Psoas muscle (tissue), 7 donors: ENCODE measurements at regions not wholly inside any gene's neighbourhood (a gene's known extent, or its start where the extent isn't known, plus 50 kb on each side); places are given as distances from the start of the nearest gene placed in this dataset.

ENCODE experiments used
- ATAC-seq, 4 donors: fragments of 200-7000 bp; cut with Tn5 transposase; one replicate each; pipeline ENCODE4 v1.9.1; 2020; ENCODE audit warnings: moderate library complexity in 3 of 4, mild to moderate bottlenecking in 2 of 4
- DNase-seq, 2 donors: peaks; one replicate each; pipeline ENCODE4 v3.0.0-alpha.2; 2020
- H3K27ac ChIP-seq: fragments of 200-600 bp; one replicate; pipeline ENCODE4 v1.8.0; 2022
- H3K27me3 ChIP-seq, 3 donors: fragments of 200-600 bp in 1 of 3; one replicate each; pipeline versions ENCODE4 v1.6.1 to v1.8.0; 2013 to 2022; ENCODE audit warnings: low read length in 2 of 3, mild to moderate bottlenecking in 2 of 3, moderate library complexity in 1 of 3; ENCODE audit not compliant: insufficient read depth in 3 of 3
- H3K36me3 ChIP-seq, 2 donors: fragments of 200-600 bp in 1 of 2; one replicate each; pipeline versions ENCODE4 v1.6.1 to v1.8.0; 2013 to 2022; ENCODE audit warnings: low read depth in 1 of 2, mild to moderate bottlenecking in 1 of 2, moderate library complexity in 1 of 2; ENCODE audit not compliant: insufficient read depth in 1 of 2
- H3K4me1 ChIP-seq: fragments of 200-600 bp; one replicate; pipeline ENCODE4 v1.8.0; 2022
- H3K4me3 ChIP-seq: fragments of 200-600 bp; one replicate; pipeline ENCODE4 v1.8.0; 2022; ENCODE audit warnings: mild to moderate bottlenecking
- H3K9me3 ChIP-seq: fragments of 200-600 bp; one replicate; pipeline ENCODE4 v1.8.0; 2022
- WGBS, 3 donors: extraction: QIAGEN DNeasy Blood & Tissue Kit; methylation state at CpG; one replicate each; pipeline versions ENCODE4 v1.1.6 to v1.1.7; 2013; 5-methylcytosine and 5-hydroxymethylcytosine counted together
- intact Hi-C, 2 donors: fragments of 100-400 bp; cut with DNase I; formaldehyde crosslinking; loops; one replicate each; pipeline versions ENCODE4 v1.11.0 to v1.14.2; 2022
- TF ChIP-seq, protein P1 (sequence below): fragments of 200-600 bp; IDR thresholded peaks from one replicate; pipeline ENCODE4 v1.8.0; 2022; ENCODE audit warnings: antibody characterized with exemption
- donor health status: healthy with polysubstance abuse.
- donor health status: DM: no; HTN: no; CAD: no; lungs with moderate emphysema.
- donor health status: Bipolar disorder and iron deficiency.
- donor health status: healthy.
- donor health status: DM: yes; HTN: yes; CAD: no.
- donor health status: DM: no; HTN: no; CAD: no.
- donor health status: DM: yes; HTN: yes; CAD: no.

DNA sequence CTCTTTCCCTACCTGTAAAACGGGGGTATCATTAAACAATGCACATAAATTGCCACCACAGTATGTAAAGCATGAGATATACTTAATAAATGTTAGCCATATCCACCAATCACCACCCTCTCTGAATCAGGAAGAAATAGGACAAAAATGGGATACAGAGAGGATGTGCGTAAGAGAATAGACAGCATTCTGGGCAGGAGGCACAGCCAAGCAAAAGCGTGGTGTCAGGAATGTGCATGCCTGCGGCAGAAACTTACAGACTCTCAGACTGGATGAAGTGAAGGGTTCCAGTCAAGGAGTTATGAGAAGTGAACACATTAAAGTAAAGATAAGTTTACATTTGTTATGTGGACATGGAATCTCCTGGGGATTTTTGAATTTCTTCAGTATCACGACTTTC lies 121.7 kb upstream of the MDM1 start:
- TF ChIP-seq, protein P1, sequence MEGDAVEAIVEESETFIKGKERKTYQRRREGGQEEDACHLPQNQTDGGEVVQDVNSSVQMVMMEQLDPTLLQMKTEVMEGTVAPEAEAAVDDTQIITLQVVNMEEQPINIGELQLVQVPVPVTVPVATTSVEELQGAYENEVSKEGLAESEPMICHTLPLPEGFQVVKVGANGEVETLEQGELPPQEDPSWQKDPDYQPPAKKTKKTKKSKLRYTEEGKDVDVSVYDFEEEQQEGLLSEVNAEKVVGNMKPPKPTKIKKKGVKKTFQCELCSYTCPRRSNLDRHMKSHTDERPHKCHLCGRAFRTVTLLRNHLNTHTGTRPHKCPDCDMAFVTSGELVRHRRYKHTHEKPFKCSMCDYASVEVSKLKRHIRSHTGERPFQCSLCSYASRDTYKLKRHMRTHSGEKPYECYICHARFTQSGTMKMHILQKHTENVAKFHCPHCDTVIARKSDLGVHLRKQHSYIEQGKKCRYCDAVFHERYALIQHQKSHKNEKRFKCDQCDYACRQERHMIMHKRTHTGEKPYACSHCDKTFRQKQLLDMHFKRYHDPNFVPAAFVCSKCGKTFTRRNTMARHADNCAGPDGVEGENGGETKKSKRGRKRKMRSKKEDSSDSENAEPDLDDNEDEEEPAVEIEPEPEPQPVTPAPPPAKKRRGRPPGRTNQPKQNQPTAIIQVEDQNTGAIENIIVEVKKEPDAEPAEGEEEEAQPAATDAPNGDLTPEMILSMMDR = no peak
- H3K36me3 ChIP-seq = no peaks in the 10 kb centered on the region
- intact Hi-C loops = no loop called here
- DNase-seq (no peak), ATAC-seq (no peak)
- no peak overlapping the region for H3K4me3 ChIP-seq
- no peak overlapping the region for H3K27ac ChIP-seq
- H3K9me3 ChIP-seq = no peaks in the 10 kb centered on the region
- peaks cover 27% of the 10 kb centered on the region for H3K4me1 ChIP-seq
- 70 to 79% (median 75%) methylated on average over 5 of the region's 5 CpGs for WGBS, 3 donors
- no peaks in the 10 kb centered on the region for H3K27me3 ChIP-seq

DNA sequence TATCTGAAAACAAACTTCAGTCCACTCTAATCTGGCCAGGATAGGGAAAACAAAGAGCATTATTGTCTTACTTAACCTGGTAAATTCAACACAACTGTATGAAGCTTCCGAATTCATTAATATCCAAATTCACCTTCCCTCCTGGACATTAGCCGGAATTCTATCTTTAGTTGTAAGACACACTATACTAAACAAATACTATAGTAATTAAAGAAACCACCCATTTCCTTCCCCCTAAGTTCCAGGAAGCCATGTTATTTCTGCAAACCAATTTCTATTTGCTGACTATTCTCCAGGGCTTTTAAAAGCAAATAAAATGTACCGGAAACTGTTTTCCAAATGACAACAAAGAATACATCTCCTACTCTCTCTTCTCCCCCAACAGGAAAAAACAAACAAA lies 122.7 kb upstream of the MDM1 start:
- intact Hi-C loops = no loop called here
- DNase-seq (no peak), ATAC-seq (no peak)
- Histone ChIP-seq H3K4me3 (no peak overlapping the region), H3K27me3 (no peaks in the 10 kb centered on the region), H3K27ac (no peak overlapping the region), H3K4me1 (peaks cover 27% of the 10 kb centered on the region), H3K36me3 (no peaks in the 10 kb centered on the region), H3K9me3 (no peaks in the 10 kb centered on the region)
- TF ChIP-seq, protein P1 = no peak
- 35 to 65% (median 52%) methylated on average over 3 of the region's 3 CpGs for WGBS, 3 donors

DNA sequence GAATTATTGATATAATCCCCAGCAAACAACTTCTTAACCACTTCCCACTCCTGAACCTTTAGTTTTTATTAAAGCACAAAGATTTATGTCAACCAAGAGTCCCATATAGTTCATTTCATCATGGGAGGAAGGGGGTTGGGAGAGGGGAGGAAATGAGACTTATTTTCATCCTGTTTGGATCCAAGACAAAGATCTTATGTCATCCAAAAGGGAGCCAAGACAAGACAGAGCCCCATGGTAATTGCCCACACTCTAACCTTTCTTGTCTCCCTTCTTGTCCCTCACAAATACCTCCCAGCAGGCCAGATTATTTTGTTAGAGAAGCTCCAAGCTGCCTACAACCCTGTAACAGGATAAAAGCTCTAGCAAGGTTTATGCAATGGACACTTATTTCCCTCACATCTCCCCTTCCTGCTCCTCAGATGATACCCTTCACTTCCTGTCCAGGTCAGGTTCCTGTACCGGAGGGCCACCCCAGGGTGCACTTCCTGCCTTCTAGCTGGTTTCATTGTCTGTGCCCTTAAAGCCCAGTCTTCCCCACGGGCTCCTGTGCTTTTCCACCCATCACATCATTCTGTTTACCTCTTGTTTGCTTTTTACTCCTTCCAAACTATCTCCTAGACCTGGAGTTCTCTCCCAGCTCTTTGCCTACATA lies 123.7 kb upstream of the MDM1 start:
- TF ChIP-seq, protein P1 = no peak
- Histone ChIP-seq H3K27ac (no peak overlapping the region), H3K9me3 (no peaks in the 10 kb centered on the region), H3K4me1 (peaks cover 26% of the 10 kb centered on the region), H3K27me3 (no peaks in the 10 kb centered on the region), H3K4me3 (no peak overlapping the region), H3K36me3 (no peaks in the 10 kb centered on the region)
- DNase-seq (no peak), ATAC-seq (peak in 1 of 4 donors; percentile 13)
- intact Hi-C loops = no loop called here
- 23 to 44% (median 40%) methylated on average over 2 of the region's 2 CpGs for WGBS, 3 donors

DNA sequence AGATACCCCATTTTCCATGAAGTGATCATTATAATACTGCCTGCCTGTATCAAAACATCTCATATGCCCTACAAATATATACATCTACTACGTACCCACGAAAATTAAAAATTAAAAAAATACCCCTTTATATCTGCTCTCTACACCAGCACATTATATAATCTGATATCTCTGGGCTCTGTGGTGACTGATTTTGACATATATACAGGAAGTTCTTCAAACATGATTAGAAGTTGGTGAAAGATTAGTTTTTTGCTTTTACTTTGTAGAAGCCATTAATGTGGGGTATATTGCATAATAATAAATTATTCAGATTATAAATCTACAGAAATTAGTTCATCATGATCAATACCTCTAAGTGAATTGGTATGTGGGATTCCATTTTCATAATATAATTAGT lies 126.7 kb upstream of the MDM1 start:
- Histone ChIP-seq H3K9me3 (no peaks in the 10 kb centered on the region), H3K36me3 (no peaks in the 10 kb centered on the region), H3K27me3 (no peaks in the 10 kb centered on the region), H3K27ac (no peak overlapping the region), H3K4me1 (peaks cover 12% of the 10 kb centered on the region), H3K4me3 (no peak overlapping the region)
- no peak for DNase-seq
- intact Hi-C loops = no loop called here
- TF ChIP-seq, protein P1 = no peak
- WGBS, 3 donors = 92 to 97% (median 95%) methylated on average over 2 of the region's 2 CpGs
- ATAC-seq = no peak

DNA sequence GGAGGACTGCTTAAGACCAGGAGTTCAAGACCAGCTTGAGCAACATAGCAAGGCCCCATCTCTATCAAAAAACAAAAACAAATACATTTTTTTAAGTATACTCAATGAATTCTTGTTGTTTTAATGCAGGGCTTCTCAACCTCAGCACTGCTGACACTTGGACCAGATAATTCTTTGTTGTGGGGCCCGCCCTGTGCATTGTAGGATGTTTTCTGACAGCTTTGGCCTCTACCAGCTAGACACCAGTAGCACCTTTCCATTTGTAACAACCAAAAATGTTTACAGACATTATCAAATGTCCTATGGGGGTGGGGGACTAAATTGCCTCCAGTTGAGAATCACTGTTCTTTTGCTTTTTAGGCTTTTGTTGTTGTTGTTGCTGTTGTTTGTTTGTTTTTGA lies 128.1 kb upstream of the MDM1 start:
- H3K27ac ChIP-seq = no peak overlapping the region
- TF ChIP-seq, protein P1 = no peak
- intact Hi-C loops = no loop called here
- peaks cover 8% of the 10 kb centered on the region for H3K4me1 ChIP-seq
- H3K9me3 ChIP-seq = no peaks in the 10 kb centered on the region
- no peak overlapping the region for H3K4me3 ChIP-seq
- H3K27me3 ChIP-seq = no peaks in the 10 kb centered on the region
- ATAC-seq (no peak), DNase-seq (no peak)
- 91 to 93% (median 93%) methylated on average over 1 of the region's 1 CpG for WGBS, 3 donors
- H3K36me3 ChIP-seq = no peaks in the 10 kb centered on the region
